Spinal cord (tissue), 9 donors: ENCODE measurements at regions not wholly inside any gene's neighbourhood (a gene's known extent, or its start where the extent isn't known, plus 50 kb on each side); places are given as distances from the start of the nearest gene placed in this dataset.
"Not testable (repeated sequence)": the region's sequence is repeated elsewhere in the genome, so short reads cannot be mapped to it uniquely, and the experiment has no call there.

Source experiments
- DNase-seq, 6 donors: peaks; one replicate each; pipeline versions ENCODE4 v3.0.0 to v3.0.0-alpha.2; 2013 to 2015; ENCODE audit warnings: low spot score in 6 of 6, low read depth in 4 of 6
- H3K27ac ChIP-seq: one replicate; pipeline ENCODE4 v1.5.1; 2013; ENCODE audit warnings: low read depth, low read length, control low read depth
- H3K27me3 ChIP-seq: one replicate; pipeline ENCODE4 v1.6.1; 2013; ENCODE audit warnings: low read length; ENCODE audit not compliant: control insufficient read depth, insufficient read depth
- H3K36me3 ChIP-seq: one replicate; pipeline ENCODE4 v1.6.1; 2013; ENCODE audit warnings: low read length; ENCODE audit not compliant: control insufficient read depth, insufficient read depth
- H3K4me1 ChIP-seq: one replicate; pipeline ENCODE4 v1.6.1; 2013; ENCODE audit warnings: low read length; ENCODE audit not compliant: control insufficient read depth, insufficient read depth
- H3K4me3 ChIP-seq: one replicate; pipeline ENCODE4 v1.5.1; 2013; ENCODE audit warnings: low read depth, low read length, control low read depth
- H3K9me3 ChIP-seq: one replicate; pipeline ENCODE4 v1.6.1; 2013; ENCODE audit warnings: low read length; ENCODE audit not compliant: control insufficient read depth, insufficient read depth
- WGBS: methylation state at CpG from one replicate; pipeline ENCODE4 v1.1.5; 2013; ENCODE audit warnings: missing lambda C conversion rate; ENCODE audit not compliant: insufficient coverage; 5-methylcytosine and 5-hydroxymethylcytosine counted together
- donor health status: healthy.

- no CpG with 5 or more reads among the region's 2 CpGs for WGBS
- Histone ChIP-seq H3K9me3 (peaks cover 17% of the 10 kb centered on the region), H3K4me3 (no peak overlapping the region), H3K27ac (no peak overlapping the region), H3K36me3 (no peaks in the 10 kb centered on the region), H3K4me1 (no peaks in the 10 kb centered on the region), H3K27me3 (no peaks in the 10 kb centered on the region)
- DNase-seq = no peak
Observed at GRCh38 chr19:27714857-27715256, 1498.1 kb downstream of the UQCRFS1 start.

GRCh38 chr19:27709496-27709895 is 1503.5 kb downstream of the UQCRFS1 start:
- no CpG with 5 or more reads among the region's 5 CpGs for WGBS
- Histone ChIP-seq H3K4me1 (no peaks in the 10 kb centered on the region), H3K27ac (no peak overlapping the region), H3K4me3 (no peak overlapping the region), H3K9me3 (peaks cover 8% of the 10 kb centered on the region), H3K27me3 (no peaks in the 10 kb centered on the region), H3K36me3 (no peaks in the 10 kb centered on the region)
- no peak for DNase-seq

GRCh38 chr19:27708986-27709385 is 1504.0 kb downstream of the UQCRFS1 start:
- WGBS = no CpG with 5 or more reads among the region's 6 CpGs
- H3K4me3 ChIP-seq, H3K9me3 ChIP-seq, H3K36me3 ChIP-seq, H3K4me1 ChIP-seq, H3K27ac ChIP-seq, H3K27me3 ChIP-seq, DNase-seq: not testable (repeated sequence)

GRCh38 chr19:27707026-27707425 is 1505.9 kb downstream of the UQCRFS1 start:
- 79% methylated on average over 3 of the region's 3 CpGs for WGBS
- not testable (repeated sequence) for H3K36me3 ChIP-seq, H3K27me3 ChIP-seq, H3K27ac ChIP-seq, DNase-seq, H3K9me3 ChIP-seq, H3K4me1 ChIP-seq, H3K4me3 ChIP-seq

- Histone ChIP-seq H3K27ac (no peak overlapping the region), H3K27me3 (no peaks in the 10 kb centered on the region), H3K9me3 (peaks cover 3% of the 10 kb centered on the region), H3K4me3 (no peak overlapping the region), H3K4me1 (no peaks in the 10 kb centered on the region), H3K36me3 (no peaks in the 10 kb centered on the region)
- DNase-seq = no peak
- WGBS = 56% methylated on average over 3 of the region's 6 CpGs
Observed at GRCh38 chr19:27705896-27706295, 1507.1 kb downstream of the UQCRFS1 start.

- Histone ChIP-seq H3K4me3 (no peak overlapping the region), H3K36me3 (no peaks in the 10 kb centered on the region), H3K27ac (no peak overlapping the region), H3K9me3 (peaks cover 6% of the 10 kb centered on the region), H3K4me1 (no peaks in the 10 kb centered on the region), H3K27me3 (no peaks in the 10 kb centered on the region)
- no peak for DNase-seq
- 52% methylated on average over 2 of the region's 3 CpGs for WGBS
Observed at GRCh38 chr19:27694361-27695055, 1518.4 kb downstream of the UQCRFS1 start.

- H3K4me1 ChIP-seq = no peaks in the 10 kb centered on the region
- H3K9me3 ChIP-seq = peaks cover 6% of the 10 kb centered on the region
- WGBS = 30% methylated on average over 3 of the region's 4 CpGs
- H3K27me3 ChIP-seq = no peaks in the 10 kb centered on the region
- no peak overlapping the region for H3K27ac ChIP-seq
- DNase-seq = no peak
- H3K4me3 ChIP-seq = no peak overlapping the region
- H3K36me3 ChIP-seq = no peaks in the 10 kb centered on the region
Observed at GRCh38 chr19:27691991-27692390, 1521.0 kb downstream of the UQCRFS1 start.

- no peak overlapping the region for H3K4me3 ChIP-seq
- H3K36me3 ChIP-seq = no peaks in the 10 kb centered on the region
- no peaks in the 10 kb centered on the region for H3K4me1 ChIP-seq
- no peak for DNase-seq
- H3K27ac ChIP-seq = no peak overlapping the region
- peaks cover 8% of the 10 kb centered on the region for H3K9me3 ChIP-seq
- no peaks in the 10 kb centered on the region for H3K27me3 ChIP-seq
- WGBS = 44% methylated on average over 3 of the region's 4 CpGs
Observed at GRCh38 chr19:27689734-27690241, 1523.2 kb downstream of the UQCRFS1 start.

- no peaks in the 10 kb centered on the region for H3K27me3 ChIP-seq
- no peak overlapping the region for H3K27ac ChIP-seq
- WGBS = 80% methylated on average over 1 of the region's 2 CpGs
- no peaks in the 10 kb centered on the region for H3K36me3 ChIP-seq
- H3K9me3 ChIP-seq = peaks cover 2% of the 10 kb centered on the region
- no peaks in the 10 kb centered on the region for H3K4me1 ChIP-seq
- DNase-seq = no peak
- H3K4me3 ChIP-seq = no peak overlapping the region
Observed at GRCh38 chr19:27684293-27684692, 1528.7 kb downstream of the UQCRFS1 start.

- H3K9me3 ChIP-seq = peaks cover 2% of the 10 kb centered on the region
- H3K4me3 ChIP-seq = no peak overlapping the region
- no peak overlapping the region for H3K27ac ChIP-seq
- DNase-seq = no peak
- no CpG with 5 or more reads among the region's 3 CpGs for WGBS
- no peaks in the 10 kb centered on the region for H3K36me3 ChIP-seq
- H3K27me3 ChIP-seq = no peaks in the 10 kb centered on the region
- no peaks in the 10 kb centered on the region for H3K4me1 ChIP-seq
Observed at GRCh38 chr19:27681972-27682371, 1531.0 kb downstream of the UQCRFS1 start.
